Caki2 (cell line): ENCODE measurements at regions not wholly inside any gene's neighbourhood (a gene's known extent, or its start where the extent isn't known, plus 50 kb on each side); places are given as distances from the start of the nearest gene placed in this dataset.

ENCODE experiments used
- DNase-seq: peaks from one replicate; pipeline ENCODE4 v3.0.0-alpha.2; 2015; ENCODE audit warnings: low read depth
- in situ Hi-C: cut with HindIII; loops from 2 replicates; pipeline ENCODE4 v1.10.0; 2016; ENCODE audit warnings: low sequenced_read_pairs, low pct_unique_long_range_greater_than_20kb, mixed read lengths

- in situ Hi-C loops, result no loop called here
- DNase-seq, result no peak
These were observed 760.9 kb upstream of the WWC1 start for GRCh38 chr5:167530548-167530947.

GRCh38 chr5:167533814-167534795, 757.3 kb upstream of the WWC1 start:
- no peak for DNase-seq
- in situ Hi-C loops, result no loop called here

- in situ Hi-C loops, result no loop called here
- no peak for DNase-seq
These were observed 751.7 kb upstream of the WWC1 start for GRCh38 chr5:167539747-167540146.

- DNase-seq, result no peak
- in situ Hi-C loops, result no loop called here
These were observed 745.2 kb upstream of the WWC1 start for GRCh38 chr5:167546270-167546669.

- no peak for DNase-seq
- in situ Hi-C loops, result no loop called here
These were observed 739.1 kb upstream of the WWC1 start for GRCh38 chr5:167552356-167552755.

GRCh38 chr5:167553511-167553910, 737.9 kb upstream of the WWC1 start:
- no peak for DNase-seq
- in situ Hi-C loops, result no loop called here

- DNase-seq, result no peak
- in situ Hi-C loops, result no loop called here
These were observed 736.7 kb upstream of the WWC1 start for GRCh38 chr5:167554564-167555290.

- DNase-seq, result no peak
- in situ Hi-C loops, result no loop called here
These were observed 735.8 kb upstream of the WWC1 start for GRCh38 chr5:167555565-167556166.

GRCh38 chr5:167557359-167557758, 734.1 kb upstream of the WWC1 start:
- DNase-seq, result no peak
- in situ Hi-C loops, result no loop called here

GRCh38 chr5:167561796-167562195, 729.6 kb upstream of the WWC1 start:
- no peak for DNase-seq
- in situ Hi-C loops, result no loop called here

GRCh38 chr5:167564275-167564674, 727.2 kb upstream of the WWC1 start:
- in situ Hi-C loops, result no loop called here
- DNase-seq, result no peak

- peak; percentile 7 for DNase-seq
These were observed 726.1 kb upstream of the WWC1 start for GRCh38 chr5:167565189-167565954.

GRCh38 chr5:167570431-167570830, 721.0 kb upstream of the WWC1 start:
- in situ Hi-C loops, result no loop called here
- DNase-seq, result no peak

More at GRCh38 chr5:167565189-167565954, 726.1 kb upstream of the WWC1 start:
- in situ Hi-C loops, result no loop called here

- in situ Hi-C loops, result no loop called here
- no peak for DNase-seq
These were observed 719.6 kb upstream of the WWC1 start for GRCh38 chr5:167571824-167572223.

GRCh38 chr5:167573370-167574127, 717.9 kb upstream of the WWC1 start:
- in situ Hi-C loops, result no loop called here
- peak; percentile 19 for DNase-seq

GRCh38 chr5:167574464-167574863, 717.0 kb upstream of the WWC1 start:
- in situ Hi-C loops, result no loop called here
- no peak for DNase-seq

- DNase-seq, result no peak
- in situ Hi-C loops, result no loop called here
These were observed 716.1 kb upstream of the WWC1 start for GRCh38 chr5:167575330-167575729.

GRCh38 chr5:167576126-167576525, 715.3 kb upstream of the WWC1 start:
- no peak for DNase-seq
- in situ Hi-C loops, result no loop called here
